HepG2 (cell line): ENCODE measurements at regions not wholly inside any gene's neighbourhood (a gene's known extent, or its start where the extent isn't known, plus 50 kb on each side); places are given as distances from the start of the nearest gene placed in this dataset.

ENCODE experiments used
- MAFG ChIP-seq: sonication (generic); formaldehyde crosslinking; IDR thresholded peaks from 2 replicates; pipeline ENCODE4 v1.5.1; 2020; ENCODE audit warnings: mild to moderate bottlenecking, missing genetic modification reagents
- MYC ChIP-seq: sonication (generic); formaldehyde crosslinking; IDR thresholded peaks from 2 replicates; pipeline ENCODE4 v1.9.0; 2021; ENCODE audit warnings: missing genetic modification reagents, borderline replicate concordance
- NFE2 ChIP-seq: sonication (generic); formaldehyde crosslinking; IDR thresholded peaks from 2 replicates; pipeline ENCODE4 v1.4.0; 2020; ENCODE audit warnings: missing genetic modification reagents
- PHB2 ChIP-seq: fragments of 450-650 bp; IDR thresholded peaks from 2 replicates; pipeline ENCODE4 v1.6.1; 2018; ENCODE audit not compliant: partially characterized antibody
- POLR2A ChIP-seq, 2 experiments: IDR thresholded peaks; 2 replicates each; pipeline ENCODE4 v1.6.1; 2011; ENCODE audit warnings: low read depth in 2 of 2, low read length in 2 of 2, mild to moderate bottlenecking in 1 of 2, moderate library complexity in 1 of 2; ENCODE audit not compliant: insufficient read depth in 1 of 2

DNA sequence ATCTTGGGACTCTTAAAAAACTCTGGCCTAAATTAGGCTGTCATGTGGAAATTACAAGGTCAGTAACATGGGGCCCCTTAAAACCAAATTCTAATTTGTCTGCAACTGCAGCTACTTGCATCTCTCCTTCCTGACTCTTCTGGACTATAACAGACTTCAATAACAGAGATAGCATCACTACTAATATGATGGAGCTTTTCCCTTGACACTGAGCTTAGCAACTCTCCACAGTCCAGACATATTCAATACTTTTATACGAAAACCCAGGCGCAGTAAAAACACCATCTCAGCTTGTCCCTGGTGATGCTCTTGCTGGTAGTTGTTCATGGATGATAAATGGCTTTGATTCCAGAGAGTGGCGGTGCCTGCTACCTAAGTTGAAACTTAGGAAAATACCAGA, 850.4 kb downstream of the STIM2 start:
- TF ChIP-seq MYC (CRISPR knock-in tag) (no peak), POLR2A (IDR thresholded peaks at IDR 0.05; ENCODE audit: insufficient read depth in 1 of 2, low read depth in 2 of 2, low read length in 2 of 2) (no peak), MAFG (CRISPR knock-in tag) (no peak), PHB2 (no peak), NFE2 (no peak)
